HG03039 (cell line): ENCODE measurements at regions not wholly inside any gene's neighbourhood (a gene's known extent, or its start where the extent isn't known, plus 50 kb on each side); places are given as distances from the start of the nearest gene placed in this dataset.
"Not testable (repeated sequence)": the region's sequence is repeated elsewhere in the genome, so short reads cannot be mapped to it uniquely, and the experiment has no call there.

Experiments used
- ATAC-seq: cut with Tn5 transposase; IDR thresholded peaks from one replicate; pipeline ENCODE4 v1.9.1; 2021; ENCODE audit warnings: mild to moderate bottlenecking, moderate library complexity; ENCODE audit not compliant: unreplicated experiment

- ATAC-seq, result no peak
Observed at GRCh38 chr14:101292448-101292847, 268.8 kb upstream of the DIO3 start.

- no peak for ATAC-seq
Observed at GRCh38 chr14:101293605-101294004, 267.7 kb upstream of the DIO3 start.

GRCh38 chr14:101294136-101294535 is 267.2 kb upstream of the DIO3 start:
- no peak for ATAC-seq

- ATAC-seq, result not testable (repeated sequence)
Observed at GRCh38 chr14:101299781-101300180, 261.5 kb upstream of the DIO3 start.

GRCh38 chr14:101301011-101301410 is 260.3 kb upstream of the DIO3 start:
- no peak for ATAC-seq

- ATAC-seq, result not testable (repeated sequence)
Observed at GRCh38 chr14:101307162-101307561, 254.1 kb upstream of the DIO3 start.

- not testable (repeated sequence) for ATAC-seq
Observed at GRCh38 chr14:101311186-101311585, 250.1 kb upstream of the DIO3 start.

- ATAC-seq, result no peak
Observed at GRCh38 chr14:101313268-101313667, 248.0 kb upstream of the DIO3 start.

GRCh38 chr14:101315802-101316296 is 245.4 kb upstream of the DIO3 start:
- ATAC-seq, result no peak

- no peak for ATAC-seq
Observed at GRCh38 chr14:101318271-101318670, 243.0 kb upstream of the DIO3 start.

- no peak for ATAC-seq
Observed at GRCh38 chr14:101320396-101320795, 240.9 kb upstream of the DIO3 start.

- ATAC-seq, result no peak
Observed at GRCh38 chr14:101322223-101322622, 239.1 kb upstream of the DIO3 start.

- no peak for ATAC-seq
Observed at GRCh38 chr14:101323111-101323510, 238.2 kb upstream of the DIO3 start.

- not testable (repeated sequence) for ATAC-seq
Observed at GRCh38 chr14:101323614-101324235, 237.6 kb upstream of the DIO3 start.

- no peak for ATAC-seq
Observed at GRCh38 chr14:101325319-101325718, 236.0 kb upstream of the DIO3 start.

GRCh38 chr14:101328412-101329028 is 232.8 kb upstream of the DIO3 start:
- no peak for ATAC-seq

- no peak for ATAC-seq
Observed at GRCh38 chr14:101330416-101331140, 230.7 kb upstream of the DIO3 start.

- ATAC-seq, result no peak
Observed at GRCh38 chr14:101331141-101331525, 230.2 kb upstream of the DIO3 start.

- ATAC-seq, result no peak
Observed at GRCh38 chr14:101331661-101332169, 229.6 kb upstream of the DIO3 start.

GRCh38 chr14:101332281-101332680 is 229.0 kb upstream of the DIO3 start:
- ATAC-seq, result no peak

- no peak for ATAC-seq
Observed at GRCh38 chr14:101333335-101334280, 227.7 kb upstream of the DIO3 start.
